ENCODE measurements at regions not wholly inside any gene's neighbourhood (a gene's known extent, or its start where the extent isn't known, plus 50 kb on each side); places are given as distances from the start of the nearest gene placed in this dataset.

GRCh38 chr2:433216-433615 lies 145.3 kb upstream of the ALKAL2 start:
- TF ChIP-seq CTCF (IDR thresholded peaks at IDR 0.05; ENCODE audit: borderline replicate concordance, extremely low read depth, low read length, poor library complexity, severe bottlenecking) (no peak), EZH2 (IDR thresholded peaks at IDR 0.05; ENCODE audit: borderline replicate concordance, low read depth, low read length, severe bottlenecking) (no peak)
